ENCODE measurements at regions not wholly inside any gene's neighbourhood (a gene's known extent, or its start where the extent isn't known, plus 50 kb on each side); places are given as distances from the start of the nearest gene placed in this dataset.

DNA sequence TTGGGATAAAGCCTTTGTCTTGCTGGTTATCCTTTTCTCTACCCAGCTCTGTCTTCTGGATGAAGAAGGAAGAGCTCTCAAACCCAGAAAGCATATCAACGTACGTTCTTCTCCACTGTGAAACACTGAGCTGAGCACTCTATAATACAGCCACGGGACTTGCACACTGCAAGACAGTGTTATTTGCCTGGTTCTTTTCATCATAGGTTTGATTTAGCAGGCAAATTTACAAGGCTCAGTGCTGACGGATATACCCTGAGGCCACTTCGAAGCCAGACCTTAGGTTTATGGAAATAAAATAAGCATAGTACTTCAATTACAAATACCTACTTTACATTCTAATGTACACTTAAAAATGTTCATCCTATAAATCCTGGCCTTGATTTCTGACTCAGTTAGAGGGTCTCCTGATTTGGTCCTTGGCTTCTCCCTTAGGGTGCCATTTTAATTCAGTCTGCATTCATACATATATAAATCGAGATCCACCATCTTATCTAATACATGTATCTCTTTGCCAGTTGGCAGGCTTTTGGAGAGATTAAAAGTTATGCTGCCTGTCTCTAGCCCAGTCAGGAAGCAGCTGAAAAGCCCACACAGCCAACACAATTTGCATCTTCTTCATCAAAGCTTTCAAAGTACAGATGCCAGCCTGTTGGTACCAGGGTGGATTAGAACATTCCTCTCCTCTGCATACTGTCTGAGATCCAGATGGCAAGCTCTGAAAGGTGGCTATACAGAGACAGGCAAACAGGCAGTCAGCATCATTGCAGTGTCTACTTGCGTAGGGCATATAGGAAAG is 194.4 kb downstream of the DEPDC1B start:
- TF ChIP-seq, protein P1, sequence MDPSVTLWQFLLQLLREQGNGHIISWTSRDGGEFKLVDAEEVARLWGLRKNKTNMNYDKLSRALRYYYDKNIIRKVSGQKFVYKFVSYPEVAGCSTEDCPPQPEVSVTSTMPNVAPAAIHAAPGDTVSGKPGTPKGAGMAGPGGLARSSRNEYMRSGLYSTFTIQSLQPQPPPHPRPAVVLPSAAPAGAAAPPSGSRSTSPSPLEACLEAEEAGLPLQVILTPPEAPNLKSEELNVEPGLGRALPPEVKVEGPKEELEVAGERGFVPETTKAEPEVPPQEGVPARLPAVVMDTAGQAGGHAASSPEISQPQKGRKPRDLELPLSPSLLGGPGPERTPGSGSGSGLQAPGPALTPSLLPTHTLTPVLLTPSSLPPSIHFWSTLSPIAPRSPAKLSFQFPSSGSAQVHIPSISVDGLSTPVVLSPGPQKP (IDR thresholded peaks at IDR 0.05; ENCODE audit: borderline replicate concordance, low read depth, low read length), result no peak
- no peak for TF ChIP-seq RCOR1 (IDR thresholded peaks at IDR 0.05; ENCODE audit: insufficient replicate concordance, low read length)
- TF ChIP-seq CHD1 (IDR thresholded peaks at IDR 0.05; ENCODE audit: low read depth, low read length), result no peak
- no peak for TF ChIP-seq NFE2L2 (IDR thresholded peaks at IDR 0.05; ENCODE audit: low read depth, low read length)
- TF ChIP-seq BHLHE40 (IDR thresholded peaks at IDR 0.05; ENCODE audit: low read depth, low read length), result no peak
- TF ChIP-seq SMC3 (IDR thresholded peaks at IDR 0.05; ENCODE audit: low read depth, low read length), result no peak
- no peak for TF ChIP-seq MAZ (IDR thresholded peaks at IDR 0.05; ENCODE audit: borderline replicate concordance, low read depth, low read length)
- no peak for TF ChIP-seq RAD21 (IDR thresholded peaks at IDR 0.05; ENCODE audit: low read length)
- no peak for TF ChIP-seq RFX5 (IDR thresholded peaks at IDR 0.05; ENCODE audit: low read depth, low read length)
- TF ChIP-seq MXI1 (IDR thresholded peaks at IDR 0.05; ENCODE audit: borderline replicate concordance, low read depth, low read length), result no peak
- TF ChIP-seq, protein P2, sequence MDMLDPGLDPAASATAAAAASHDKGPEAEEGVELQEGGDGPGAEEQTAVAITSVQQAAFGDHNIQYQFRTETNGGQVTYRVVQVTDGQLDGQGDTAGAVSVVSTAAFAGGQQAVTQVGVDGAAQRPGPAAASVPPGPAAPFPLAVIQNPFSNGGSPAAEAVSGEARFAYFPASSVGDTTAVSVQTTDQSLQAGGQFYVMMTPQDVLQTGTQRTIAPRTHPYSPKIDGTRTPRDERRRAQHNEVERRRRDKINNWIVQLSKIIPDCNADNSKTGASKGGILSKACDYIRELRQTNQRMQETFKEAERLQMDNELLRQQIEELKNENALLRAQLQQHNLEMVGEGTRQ (IDR thresholded peaks at IDR 0.05; ENCODE audit: low read depth, low read length), result no peak
- TF ChIP-seq, protein P3, sequence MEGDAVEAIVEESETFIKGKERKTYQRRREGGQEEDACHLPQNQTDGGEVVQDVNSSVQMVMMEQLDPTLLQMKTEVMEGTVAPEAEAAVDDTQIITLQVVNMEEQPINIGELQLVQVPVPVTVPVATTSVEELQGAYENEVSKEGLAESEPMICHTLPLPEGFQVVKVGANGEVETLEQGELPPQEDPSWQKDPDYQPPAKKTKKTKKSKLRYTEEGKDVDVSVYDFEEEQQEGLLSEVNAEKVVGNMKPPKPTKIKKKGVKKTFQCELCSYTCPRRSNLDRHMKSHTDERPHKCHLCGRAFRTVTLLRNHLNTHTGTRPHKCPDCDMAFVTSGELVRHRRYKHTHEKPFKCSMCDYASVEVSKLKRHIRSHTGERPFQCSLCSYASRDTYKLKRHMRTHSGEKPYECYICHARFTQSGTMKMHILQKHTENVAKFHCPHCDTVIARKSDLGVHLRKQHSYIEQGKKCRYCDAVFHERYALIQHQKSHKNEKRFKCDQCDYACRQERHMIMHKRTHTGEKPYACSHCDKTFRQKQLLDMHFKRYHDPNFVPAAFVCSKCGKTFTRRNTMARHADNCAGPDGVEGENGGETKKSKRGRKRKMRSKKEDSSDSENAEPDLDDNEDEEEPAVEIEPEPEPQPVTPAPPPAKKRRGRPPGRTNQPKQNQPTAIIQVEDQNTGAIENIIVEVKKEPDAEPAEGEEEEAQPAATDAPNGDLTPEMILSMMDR (conservative IDR thresholded peaks at IDR 0.05; ENCODE audit: low read depth, low read length), result no peak
- H3K4me2 ChIP-seq (ENCODE audit: low read depth, low read length), result no peak overlapping the region
- H3K27me3 ChIP-seq (ENCODE audit: control insufficient read depth, insufficient read depth, low read length), result no peaks in the 10 kb centered on the region
- H4K8ac ChIP-seq (ENCODE audit: low read depth in 2 of 2, low read length in 2 of 2), result no peak overlapping the region
- H3K4ac ChIP-seq (ENCODE audit: low read depth, low read length), result no peak overlapping the region
- no peak overlapping the region for H3K56ac ChIP-seq (ENCODE audit: extremely low read depth, insufficient read depth, low read length)
- no peak overlapping the region for H3K4me3 ChIP-seq (ENCODE audit: insufficient read depth, low read depth, low read length)
- DNase-seq, result no peak
- no peak overlapping the region for H2BK15ac ChIP-seq (ENCODE audit: low read depth, low read length)
- H2BK20ac ChIP-seq (ENCODE audit: low read depth, low read length), result no peak overlapping the region
- H3K9ac ChIP-seq (ENCODE audit: low read depth, low read length), result no peak overlapping the region
- H4K5ac ChIP-seq (ENCODE audit: low read depth, low read length), result no peak overlapping the region
- H3K4me1 ChIP-seq (ENCODE audit: control insufficient read depth, insufficient read depth, low read length), result no peaks in the 10 kb centered on the region
- POLR2A ChIA-PET (ENCODE audit: unreplicated experiment), result no interaction called here
- no CpG with 5 or more reads among the region's 7 CpGs for WGBS, 2 experiments (ENCODE audit: extremely low coverage in 2 of 2, insufficient read length in 1 of 2)
- no TSS peak for BruUV-seq (replicated peaks)
- no peak overlapping the region for H3K27ac ChIP-seq (ENCODE audit: insufficient read depth, low read length)
- no peak overlapping the region for H2BK5ac ChIP-seq (ENCODE audit: low read depth, low read length, poor library complexity, severe bottlenecking)
- no peaks in the 10 kb centered on the region for H3K9me3 ChIP-seq (ENCODE audit: control insufficient read depth, insufficient read depth, low read length)
- H3K23ac ChIP-seq (ENCODE audit: low read depth, low read length), result no peak overlapping the region
- H2AK9ac ChIP-seq (replicated peaks; ENCODE audit: low read depth, low read length, poor library complexity), result no peak overlapping the region
- no peak for ATAC-seq (ENCODE audit: low read depth)
- in situ Hi-C loops (cut with MboI; ENCODE audit: low sequenced_read_pairs), result no loop called here
- H2AFZ ChIP-seq (replicated peaks; ENCODE audit: low read length, poor library complexity), result no peak overlapping the region
- H4K91ac ChIP-seq (ENCODE audit: insufficient read depth, low read depth, low read length), result no peak overlapping the region
- no peaks in the 10 kb centered on the region for H4K20me1 ChIP-seq (ENCODE audit: insufficient read depth, low read length)
- CTCF ChIA-PET, result interaction anchor here (0.6 kb wide), 1 partner anchor 1121 kb away, joined by 3 read pairs; no protein-coding TSS in a partner anchor
- dilution Hi-C loops (cut with HindIII; ENCODE audit: low sequenced_read_pairs, unreplicated experiment), result no loop called here
- H3K9me1 ChIP-seq (ENCODE audit: insufficient read depth, low read length), result no peaks in the 10 kb centered on the region
- intact Hi-C loops (cut with micrococcal nuclease), result no loop called here
- no peak overlapping the region for H3K14ac ChIP-seq (replicated peaks; ENCODE audit: low read depth, low read length)
- no peak overlapping the region for H2AK5ac ChIP-seq (ENCODE audit: low read depth, low read length)
- H2BK120ac ChIP-seq (ENCODE audit: low read depth, low read length), result no peak overlapping the region
- H3K36me3 ChIP-seq (ENCODE audit: control insufficient read depth, insufficient read depth, low read length), result no peaks in the 10 kb centered on the region
- H3K79me1 ChIP-seq (ENCODE audit: low read depth in 1 of 2, low read length in 2 of 2), result no peaks in the 10 kb centered on the region
- no peak overlapping the region for H3K18ac ChIP-seq (ENCODE audit: low read depth, low read length)
